IPS-11a (cell line): ENCODE measurements at regions not wholly inside any gene's neighbourhood (a gene's known extent, or its start where the extent isn't known, plus 50 kb on each side); places are given as distances from the start of the nearest gene placed in this dataset.

Source experiments
- H3K4me3 ChIP-seq: one replicate; pipeline ENCODE4 v1.5.1; 2013; ENCODE audit warnings: low read depth, low read length, control low read depth

DNA sequence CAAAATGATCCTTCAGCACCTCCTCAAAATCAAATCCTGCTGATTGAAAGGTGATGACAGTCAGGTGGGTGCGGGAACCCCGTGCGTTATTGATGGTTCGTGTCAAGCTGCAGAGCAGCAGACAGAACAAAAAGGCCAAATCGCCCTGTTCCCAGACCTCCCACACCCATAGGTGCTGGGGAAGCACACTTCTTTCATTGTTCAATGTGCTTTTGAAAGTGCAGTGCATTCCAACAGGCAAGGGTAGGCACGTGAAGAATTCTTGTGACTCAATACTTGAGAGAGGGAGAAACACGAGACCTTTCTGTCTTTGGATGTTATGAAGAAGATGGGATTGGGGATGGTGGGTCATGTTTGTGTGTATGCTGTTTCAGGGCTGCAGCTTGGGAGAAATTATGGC is 514.0 kb downstream of the MCTP2 start:
- no peak overlapping the region for H3K4me3 ChIP-seq

DNA sequence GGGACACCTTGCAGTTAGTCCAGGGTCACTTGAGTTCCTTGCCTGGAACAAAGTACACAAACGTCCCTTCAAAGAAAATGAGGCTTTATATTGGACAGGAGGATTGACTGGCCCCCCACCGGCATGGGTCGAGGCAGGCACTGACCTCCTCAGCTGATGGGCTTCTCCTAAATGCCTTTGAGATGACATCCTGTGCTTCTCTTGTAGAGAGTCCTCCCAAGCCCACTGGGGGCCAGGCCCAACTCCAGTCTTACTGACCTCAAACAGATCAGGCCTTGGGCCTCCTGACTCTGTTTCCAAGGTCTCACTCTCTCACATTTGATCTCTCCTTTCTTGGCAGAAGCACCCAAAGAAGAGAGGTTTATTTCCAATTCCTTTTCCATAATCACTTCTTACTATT is 516.1 kb downstream of the MCTP2 start:
- no peak overlapping the region for H3K4me3 ChIP-seq

DNA sequence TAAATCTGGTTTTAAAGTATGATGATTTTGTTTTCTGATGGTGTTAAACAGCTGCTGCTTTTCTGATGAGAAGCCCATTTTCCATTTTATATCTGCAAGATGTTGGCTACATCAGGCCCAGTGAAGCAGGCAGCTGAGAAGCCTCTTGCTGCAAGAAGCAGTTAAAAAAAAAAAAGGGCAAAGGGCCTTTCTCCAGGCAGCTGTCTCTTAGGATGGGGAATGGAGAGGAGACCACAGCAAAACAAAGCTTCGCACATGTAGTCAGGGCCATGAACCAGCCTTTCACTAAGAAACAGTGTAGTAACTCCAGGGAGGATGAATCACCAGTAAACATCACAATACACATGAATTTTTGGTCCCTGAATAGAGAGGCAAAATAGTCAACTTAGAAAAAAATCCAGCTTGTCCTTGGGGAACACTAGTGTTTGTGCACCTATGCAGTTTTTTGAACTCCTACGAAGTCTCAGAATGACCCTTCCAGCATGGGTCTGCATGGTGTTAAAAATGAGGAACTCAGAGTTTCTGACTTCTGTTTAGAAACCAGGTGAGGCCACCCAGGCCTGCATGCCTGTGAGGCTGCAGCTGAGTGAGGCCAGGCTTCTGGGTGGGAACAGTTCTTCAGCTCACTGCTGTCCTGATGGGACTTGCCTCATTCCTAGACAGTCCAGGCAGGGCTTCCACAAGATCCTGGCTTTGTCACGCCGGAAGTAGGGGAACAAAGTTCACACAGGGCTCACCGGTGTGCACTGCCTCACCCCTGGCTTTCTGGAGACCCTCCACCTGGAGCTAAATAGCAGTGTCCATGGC is 518.7 kb downstream of the MCTP2 start:
- H3K4me3 ChIP-seq = no peak overlapping the region

DNA sequence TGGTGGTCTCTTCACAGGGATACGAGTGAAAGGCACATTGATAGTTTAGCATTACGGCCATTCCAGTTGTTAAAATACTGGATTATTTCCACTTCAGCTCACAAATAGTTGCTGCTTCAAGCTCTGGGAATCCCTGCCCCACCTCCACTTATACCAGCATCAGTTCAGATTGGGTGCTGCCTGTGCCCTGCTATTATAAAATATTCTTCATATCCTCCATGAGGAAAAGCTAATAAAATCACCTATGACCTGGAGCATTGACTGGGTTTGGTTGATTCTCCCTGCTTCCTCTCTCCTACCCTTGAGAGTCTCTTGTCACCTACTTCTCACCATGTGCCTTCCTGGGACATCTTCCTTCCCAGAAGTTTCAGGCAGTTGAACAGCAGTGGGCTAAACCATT is 529.0 kb downstream of the MCTP2 start:
- H3K4me3 ChIP-seq = no peak overlapping the region

DNA sequence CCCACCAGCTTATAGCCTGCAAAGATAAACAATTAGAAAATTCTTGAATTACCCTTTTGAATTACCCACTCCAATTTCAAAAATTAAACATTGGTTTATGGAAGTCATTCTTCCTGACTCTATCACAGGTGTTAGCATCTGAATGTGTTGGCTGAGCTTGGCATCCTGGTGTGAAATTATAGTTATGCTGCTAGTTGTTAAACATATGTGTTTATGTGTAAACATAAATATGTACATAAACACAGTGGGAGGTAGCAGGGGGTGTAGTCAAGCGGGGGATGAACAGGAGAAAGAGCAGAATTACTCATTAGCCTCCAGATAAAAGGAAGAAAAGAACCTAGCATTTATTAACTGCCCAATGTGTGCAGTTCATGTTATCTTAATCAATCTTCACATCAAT is 530.2 kb downstream of the MCTP2 start:
- H3K4me3 ChIP-seq = no peak overlapping the region

GRCh38 chr15:94769089-94769488 is 537.7 kb downstream of the MCTP2 start:
- H3K4me3 ChIP-seq = no peak overlapping the region

- no peak overlapping the region for H3K4me3 ChIP-seq
Observed at GRCh38 chr15:94770199-94770598, 538.8 kb downstream of the MCTP2 start.

DNA sequence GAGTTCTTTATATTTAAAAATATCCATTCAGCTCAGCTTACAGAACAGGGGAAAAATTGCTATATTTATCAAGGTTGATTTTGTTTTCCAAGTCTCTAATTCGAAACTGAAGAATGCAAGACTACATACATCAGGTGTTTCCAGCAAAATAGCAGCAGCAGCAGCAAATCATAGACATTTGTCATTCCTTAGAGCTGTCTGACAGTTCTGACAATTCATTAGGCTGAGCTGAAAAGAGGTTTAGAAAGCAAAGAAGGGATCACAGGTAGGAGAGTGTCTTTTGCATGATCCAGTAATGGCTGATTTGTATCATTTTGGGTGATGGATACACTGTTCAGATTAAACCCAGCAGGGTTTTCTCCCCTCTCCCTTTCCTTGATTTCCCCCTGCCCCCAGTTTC is 545.7 kb downstream of the MCTP2 start:
- no peak overlapping the region for H3K4me3 ChIP-seq

GRCh38 chr15:94778840-94779239 is 547.5 kb downstream of the MCTP2 start:
- no peak overlapping the region for H3K4me3 ChIP-seq

DNA sequence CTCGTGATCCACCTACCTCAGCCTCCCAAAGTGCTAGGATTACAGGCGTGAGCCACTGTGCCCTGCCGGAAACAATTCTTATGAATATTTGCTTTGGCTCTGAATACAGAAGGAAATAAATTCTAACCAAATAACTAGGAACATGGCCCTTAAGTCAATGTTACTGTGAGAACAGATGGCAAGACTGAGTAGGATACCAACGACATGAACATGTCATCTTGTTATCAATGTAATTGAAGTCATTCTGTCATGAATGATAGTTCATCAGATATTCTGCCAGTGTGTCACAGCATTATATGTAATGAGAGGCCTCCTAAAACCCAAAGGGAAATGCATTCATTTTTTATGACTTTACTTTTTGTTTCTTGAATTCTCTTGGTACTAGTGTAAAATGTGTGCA is 548.8 kb downstream of the MCTP2 start:
- H3K4me3 ChIP-seq = no peak overlapping the region

GRCh38 chr15:94785091-94785490 is 553.7 kb downstream of the MCTP2 start:
- no peak overlapping the region for H3K4me3 ChIP-seq

GRCh38 chr15:94791008-94791407 is 559.6 kb downstream of the MCTP2 start:
- H3K4me3 ChIP-seq = no peak overlapping the region

GRCh38 chr15:94791510-94791909 is 560.1 kb downstream of the MCTP2 start:
- H3K4me3 ChIP-seq = no peak overlapping the region

DNA sequence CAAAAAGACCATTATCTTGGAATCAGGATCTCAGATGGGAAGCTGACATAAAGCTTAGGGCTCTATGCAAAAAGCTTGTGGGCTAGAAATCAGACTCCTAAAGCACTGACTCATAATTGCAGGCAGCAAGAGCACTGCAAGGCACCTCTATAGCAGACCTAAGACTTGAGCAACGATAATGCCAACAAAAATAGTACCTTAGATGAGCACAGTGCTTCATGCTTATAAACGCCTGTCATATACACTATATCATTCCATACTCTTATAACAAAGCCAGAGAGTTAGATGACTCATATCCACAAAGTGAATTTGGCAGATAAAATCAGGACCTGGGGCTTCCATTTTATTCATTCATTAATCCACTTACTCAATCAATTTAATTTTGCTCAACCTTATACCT is 560.8 kb downstream of the MCTP2 start:
- H3K4me3 ChIP-seq = no peak overlapping the region

DNA sequence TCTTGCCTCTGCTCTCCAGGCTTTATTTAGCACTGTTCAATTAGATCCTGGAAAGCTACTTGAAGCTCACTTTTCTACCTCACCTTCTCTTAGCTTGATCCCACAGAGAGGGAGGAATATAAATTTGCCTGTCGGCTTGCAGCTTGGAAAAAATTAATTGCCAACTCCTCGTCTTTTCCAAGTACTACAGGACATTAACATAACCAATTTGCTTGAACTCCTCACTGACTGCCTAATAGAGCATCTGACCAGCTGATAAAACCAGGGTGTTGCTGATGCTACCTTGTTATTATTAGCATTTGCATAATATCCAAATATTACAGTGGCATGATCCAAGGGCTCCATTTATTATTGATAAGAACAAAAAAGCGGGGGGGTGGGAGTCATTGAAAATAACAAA is 561.8 kb downstream of the MCTP2 start:
- no peak overlapping the region for H3K4me3 ChIP-seq

GRCh38 chr15:94793641-94794040 is 562.3 kb downstream of the MCTP2 start:
- H3K4me3 ChIP-seq = no peak overlapping the region

GRCh38 chr15:94804613-94805012 is 573.3 kb downstream of the MCTP2 start:
- H3K4me3 ChIP-seq = no peak overlapping the region

GRCh38 chr15:94815110-94815731 is 583.9 kb downstream of the MCTP2 start:
- H3K4me3 ChIP-seq = no peak overlapping the region

GRCh38 chr15:94815914-94816313 is 584.6 kb downstream of the MCTP2 start:
- no peak overlapping the region for H3K4me3 ChIP-seq

GRCh38 chr15:94829887-94830884 is 598.8 kb downstream of the MCTP2 start:
- H3K4me3 ChIP-seq = no peak overlapping the region

- no peak overlapping the region for H3K4me3 ChIP-seq
Observed at GRCh38 chr15:94834000-94834399, 602.6 kb downstream of the MCTP2 start.
